ENCODE measurements at regions not wholly inside any gene's neighbourhood (a gene's known extent, or its start where the extent isn't known, plus 50 kb on each side); places are given as distances from the start of the nearest gene placed in this dataset.
A peak's percentile ranks its signal among the peaks of the same experiment; 100 is the strongest.
"Not testable (repeated sequence)": the region's sequence is repeated elsewhere in the genome, so short reads cannot be mapped to it uniquely, and the experiment has no call there.

- peak overlapping the region in 3 of 4 donors; percentile 0 to 42 (median 28) for H3K4me3 ChIP-seq
- intact Hi-C loops (cut with DNase I): no loop called here
- no peak for DNase-seq (ENCODE audit: extremely low spot score)
- WGBS: 81% methylated on average over 12 of the region's 12 CpGs
- peaks cover 0 to 5% (median 0%) of the 10 kb centered on the region in 4 donors for H3K4me1 ChIP-seq
- H3K9me3 ChIP-seq: no peaks in the 10 kb centered on the region
- no peaks in the 10 kb centered on the region for H3K36me3 ChIP-seq
- TF ChIP-seq EP300 (IDR thresholded peaks at IDR 0.05): no peak
- no peak for TF ChIP-seq POLR2AphosphoS5 (IDR thresholded peaks at IDR 0.05)
- TF ChIP-seq CTCF (IDR thresholded peaks at IDR 0.05): no peak
- TF ChIP-seq POLR2A (IDR thresholded peaks at IDR 0.05; ENCODE audit: low read depth): no peak
- no peaks in the 10 kb centered on the region for H3K27me3 ChIP-seq
- H3K27ac ChIP-seq (replicated peaks in 1 of 4): no peak overlapping the region
Measured at GRCh38 chr12:14216405-14217294, 148.8 kb upstream of the ATF7IP start.

DNA sequence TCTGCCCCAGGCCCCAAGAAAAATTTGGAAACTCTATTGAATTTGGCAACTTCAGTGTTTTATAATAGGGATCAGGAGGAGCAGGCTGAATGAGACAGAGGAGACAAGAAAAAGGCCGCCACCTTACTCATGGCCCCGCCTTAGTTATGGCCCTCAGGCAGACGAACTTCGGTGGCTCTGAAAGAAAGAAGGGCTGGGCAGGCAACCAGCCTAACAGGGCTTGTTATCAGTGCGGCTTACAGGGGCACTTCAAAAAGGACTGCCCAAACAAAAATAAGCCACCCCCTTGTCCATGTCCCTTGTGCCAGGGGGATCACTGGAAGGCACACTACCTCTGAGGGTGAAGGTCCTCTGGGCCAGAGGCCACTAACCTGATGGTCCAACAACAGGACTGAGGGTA, 146.3 kb upstream of the ATF7IP start:
- Histone ChIP-seq H3K4me3 (no peak overlapping the region), H3K9me3 (no peaks in the 10 kb centered on the region), H3K27me3 (no peaks in the 10 kb centered on the region), H3K27ac (replicated peaks in 1 of 4) (no peak overlapping the region), H3K4me1 (peaks cover 0 to 5% (median 0%) of the 10 kb centered on the region in 4 donors), H3K36me3 (no peaks in the 10 kb centered on the region)
- intact Hi-C loops (cut with DNase I): no loop called here
- no peak for DNase-seq (ENCODE audit: extremely low spot score)
- WGBS: 93% methylated on average over 5 of the region's 5 CpGs
- TF ChIP-seq POLR2A (IDR thresholded peaks at IDR 0.05; ENCODE audit: low read depth) (no peak), CTCF (IDR thresholded peaks at IDR 0.05) (no peak), EP300 (IDR thresholded peaks at IDR 0.05) (no peak), POLR2AphosphoS5 (IDR thresholded peaks at IDR 0.05) (no peak)

GRCh38 chr12:14219670-14220069, 145.8 kb upstream of the ATF7IP start:
- 86% methylated on average over 2 of the region's 2 CpGs for WGBS
- H3K4me3 ChIP-seq; DNase-seq (ENCODE audit: extremely low spot score); H3K27ac ChIP-seq (replicated peaks in 1 of 4); H3K9me3 ChIP-seq; intact Hi-C loops (cut with DNase I); H3K4me1 ChIP-seq; H3K27me3 ChIP-seq; H3K36me3 ChIP-seq: not testable (repeated sequence)

- Histone ChIP-seq H3K36me3 (no peaks in the 10 kb centered on the region), H3K4me1 (no peaks in the 10 kb centered on the region), H3K27me3 (no peaks in the 10 kb centered on the region), H3K9me3 (peaks cover 0 to 3% (median 1%) of the 10 kb centered on the region in 4 donors), H3K27ac (replicated peaks in 1 of 4) (no peak overlapping the region), H3K4me3 (no peak overlapping the region)
- intact Hi-C loops (cut with DNase I): no loop called here
- no peak for DNase-seq (ENCODE audit: extremely low spot score)
- TF ChIP-seq POLR2AphosphoS5 (IDR thresholded peaks at IDR 0.05): no peak
- TF ChIP-seq EP300 (IDR thresholded peaks at IDR 0.05): no peak
- TF ChIP-seq CTCF (IDR thresholded peaks at IDR 0.05): no peak
- TF ChIP-seq POLR2A (IDR thresholded peaks at IDR 0.05; ENCODE audit: low read depth): no peak
- WGBS: 83% methylated on average over 4 of the region's 4 CpGs
Measured at GRCh38 chr12:14225064-14225463, 140.4 kb upstream of the ATF7IP start.

- H3K27me3 ChIP-seq: not testable (repeated sequence)
- intact Hi-C loops (cut with DNase I): loop anchor here (10.0 kb wide), 1 partner anchor 390 kb away; no protein-coding TSS in a partner anchor
- 68% methylated on average over 3 of the region's 3 CpGs for WGBS
Measured at GRCh38 chr12:14235176-14235575, 130.3 kb upstream of the ATF7IP start.

DNA sequence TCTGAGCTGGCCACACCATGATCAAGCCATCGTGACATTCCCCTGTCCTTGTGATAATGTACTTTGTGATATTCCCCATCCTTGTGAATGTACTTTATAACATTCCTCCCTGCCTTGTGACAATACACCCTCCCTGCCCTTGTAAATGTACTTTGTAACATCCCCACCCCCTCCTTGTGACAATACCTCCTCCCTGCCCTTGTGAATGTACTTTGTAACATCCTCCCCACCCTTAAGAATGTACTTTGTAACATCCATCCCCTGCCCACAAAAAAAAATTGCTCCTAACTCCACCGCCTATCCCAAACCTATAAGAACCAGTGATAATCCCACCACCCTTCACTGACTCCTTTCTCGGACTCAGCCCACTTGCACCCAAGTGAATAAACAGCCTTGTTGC, 128.8 kb upstream of the ATF7IP start:
- not testable (repeated sequence) for H3K27me3 ChIP-seq; DNase-seq (ENCODE audit: extremely low spot score); H3K27ac ChIP-seq (replicated peaks in 1 of 4); H3K4me1 ChIP-seq; H3K9me3 ChIP-seq; H3K36me3 ChIP-seq; H3K4me3 ChIP-seq
- 89% methylated on average over 3 of the region's 3 CpGs for WGBS
- intact Hi-C loops (cut with DNase I): loop anchor here (10.0 kb wide), 1 partner anchor 388 kb away; no protein-coding TSS in a partner anchor

More at GRCh38 chr12:14235176-14235575, 130.3 kb upstream of the ATF7IP start:
- H3K27ac ChIP-seq (replicated peaks in 1 of 4); H3K36me3 ChIP-seq; H3K4me1 ChIP-seq; H3K4me3 ChIP-seq; DNase-seq (ENCODE audit: extremely low spot score): not testable (repeated sequence)
- peaks cover 0 to 20% (median 15%) of the 10 kb centered on the region in 4 donors for H3K9me3 ChIP-seq

All from esophagus muscularis mucosa (tissue), 4 donors.